Activated CD4-positive, alpha-beta T cell treated with anti-CD3 and anti-CD28 coated beads, Interleukin-2, Interleukin-4, amounts not matched to agents 100 ng/mL and 50 ng/mL, durations not matched to agents 16 hours and 8 hours (primary cell): ENCODE measurements at regions not wholly inside any gene's neighbourhood (a gene's known extent, or its start where the extent isn't known, plus 50 kb on each side); places are given as distances from the start of the nearest gene placed in this dataset.
"Not testable (repeated sequence)": the region's sequence is repeated elsewhere in the genome, so short reads cannot be mapped to it uniquely, and the experiment has no call there.

Experiments used
- DNase-seq: peaks from one replicate; pipeline ENCODE4 v3.0.0-alpha.2; 2020; ENCODE audit warnings: low spot score

GRCh38 chr22:48639896-48640748, 1187.6 kb downstream of the BRD1 start:
- no peak for DNase-seq

- no peak for DNase-seq
Measured at GRCh38 chr22:48639021-48639795, 1188.5 kb downstream of the BRD1 start.

DNA sequence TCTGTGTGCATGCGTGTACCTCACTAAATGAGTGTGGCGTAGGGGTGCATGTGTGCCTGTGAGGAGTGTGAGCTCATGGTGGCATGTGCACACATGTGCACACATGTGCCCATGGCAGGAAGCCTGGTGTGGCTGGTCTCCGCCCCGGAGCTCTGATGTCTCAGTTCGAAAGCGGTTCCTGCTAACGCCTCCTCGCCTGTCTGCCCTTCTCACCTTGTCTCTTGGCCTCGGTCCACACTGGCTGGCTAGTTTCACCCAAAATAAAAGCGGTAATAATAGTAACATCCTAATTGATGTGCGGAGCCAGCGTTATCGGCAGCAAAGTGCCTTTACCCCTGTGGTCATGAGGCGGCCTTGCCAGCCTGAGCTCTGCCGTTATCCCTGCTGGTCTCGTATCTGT, 1190.4 kb downstream of the BRD1 start:
- no peak for DNase-seq

DNA sequence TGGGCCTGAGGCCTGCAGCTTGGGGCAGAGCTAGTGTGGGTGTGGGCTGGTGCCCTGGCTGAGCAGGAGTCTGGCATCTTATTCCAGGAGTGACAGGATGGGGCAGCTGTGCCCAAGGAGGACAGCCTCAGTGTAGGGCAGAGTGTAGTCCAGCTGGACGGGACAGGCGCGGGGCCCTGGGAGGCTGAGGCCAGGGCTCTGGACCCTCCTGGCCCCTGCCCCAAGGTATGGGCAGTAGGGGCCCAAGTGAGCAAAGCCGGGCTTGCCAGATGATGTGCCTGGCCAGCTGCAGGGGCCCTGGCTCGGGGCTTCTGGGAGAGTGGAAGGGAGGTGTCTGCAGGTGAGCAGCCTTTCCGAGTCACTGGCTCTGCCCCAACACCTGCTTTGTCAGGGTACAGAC, 1190.9 kb downstream of the BRD1 start:
- DNase-seq, result no peak

DNA sequence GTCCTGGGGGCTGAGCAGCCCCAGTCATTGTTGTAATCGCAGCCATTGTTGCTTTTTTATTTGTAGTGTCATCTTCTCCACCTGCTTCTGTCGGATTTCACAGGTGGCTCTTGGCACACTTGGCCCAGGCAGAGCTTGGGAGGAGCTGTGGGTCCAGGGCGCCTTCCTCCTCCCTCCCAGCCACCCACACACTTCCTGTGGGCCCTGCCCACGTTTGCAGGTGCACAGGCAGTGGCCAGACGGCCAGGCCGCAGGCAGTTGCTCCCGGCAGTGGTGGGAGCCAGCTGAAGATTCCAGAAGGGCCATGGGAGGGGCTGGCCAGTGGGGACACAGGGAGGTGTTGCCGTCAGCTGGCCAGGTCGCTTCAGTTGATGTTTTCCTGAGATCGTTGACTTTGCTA, 1191.9 kb downstream of the BRD1 start:
- DNase-seq, result no peak

- DNase-seq, result no peak
Measured at GRCh38 chr22:48635031-48635430, 1192.6 kb downstream of the BRD1 start.

DNA sequence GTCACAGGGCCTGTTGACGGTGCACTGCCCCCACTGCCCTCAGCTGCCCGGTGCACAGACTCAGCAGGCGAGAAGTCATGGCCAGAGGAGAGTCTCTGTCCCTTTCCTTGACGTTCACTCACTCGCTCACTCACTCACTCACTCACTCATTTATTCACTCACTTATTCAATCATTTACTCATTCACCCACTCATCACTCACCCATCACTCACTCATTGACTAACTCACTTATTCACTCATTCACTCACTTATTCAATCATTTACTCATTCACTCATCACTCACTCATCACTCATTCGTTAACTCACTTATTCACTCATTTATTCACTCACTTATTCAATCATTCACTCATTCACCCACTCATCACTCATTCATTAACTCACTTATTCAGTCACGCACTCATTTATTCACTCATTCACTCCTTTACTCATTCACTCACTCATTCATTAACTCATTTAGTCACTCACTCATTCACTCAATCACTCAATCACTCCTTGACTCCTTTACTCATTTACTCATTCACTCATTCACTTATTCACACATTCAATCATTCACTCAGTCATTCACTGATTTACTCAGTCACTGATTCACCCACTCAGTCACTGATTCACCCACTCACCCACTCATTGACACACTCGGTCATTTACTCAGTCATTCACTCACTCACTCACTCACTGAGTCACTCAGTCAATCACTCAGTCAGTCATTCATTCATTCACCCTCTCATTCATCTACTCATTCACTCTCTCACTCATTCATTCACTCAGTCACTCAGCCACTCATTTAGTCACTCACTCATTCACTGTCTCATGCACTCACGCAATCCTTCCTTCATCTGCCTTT, 1193.5 kb downstream of the BRD1 start:
- DNase-seq, result no peak

DNA sequence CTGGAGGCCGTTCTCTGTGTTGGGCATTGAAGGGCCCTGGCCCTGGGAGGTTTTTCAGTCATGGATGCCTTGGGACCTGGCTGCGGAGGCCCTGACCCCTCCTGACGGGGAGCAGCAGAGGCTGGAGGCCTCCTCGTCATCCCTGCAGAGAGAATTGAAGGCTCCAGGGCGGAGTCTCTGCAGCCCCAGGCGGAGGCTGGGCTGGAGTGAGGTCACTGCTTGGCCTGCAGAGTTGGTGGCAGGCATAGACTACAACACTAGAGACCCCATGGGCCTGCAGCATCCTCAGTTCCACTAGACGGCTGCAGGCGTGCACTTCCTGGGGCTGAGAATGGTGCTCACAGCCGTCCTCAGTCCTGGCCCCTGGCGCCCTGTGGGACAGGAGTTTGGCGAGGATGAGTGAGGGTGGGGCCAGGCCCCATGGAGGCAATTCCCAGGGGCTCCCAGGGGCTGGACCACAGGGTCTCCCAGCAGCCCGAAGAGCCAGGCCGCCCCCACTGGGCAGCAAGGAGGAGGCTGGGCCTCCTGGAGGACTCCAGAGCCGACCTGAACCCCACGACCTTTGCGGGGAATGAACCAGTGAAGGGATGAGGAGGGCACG, 1194.9 kb downstream of the BRD1 start:
- no peak for DNase-seq

- no peak for DNase-seq
Measured at GRCh38 chr22:48631288-48631863, 1196.3 kb downstream of the BRD1 start.

- no peak for DNase-seq
Measured at GRCh38 chr22:48630848-48631247, 1196.8 kb downstream of the BRD1 start.

GRCh38 chr22:48630433-48630754, 1197.3 kb downstream of the BRD1 start:
- no peak for DNase-seq

DNA sequence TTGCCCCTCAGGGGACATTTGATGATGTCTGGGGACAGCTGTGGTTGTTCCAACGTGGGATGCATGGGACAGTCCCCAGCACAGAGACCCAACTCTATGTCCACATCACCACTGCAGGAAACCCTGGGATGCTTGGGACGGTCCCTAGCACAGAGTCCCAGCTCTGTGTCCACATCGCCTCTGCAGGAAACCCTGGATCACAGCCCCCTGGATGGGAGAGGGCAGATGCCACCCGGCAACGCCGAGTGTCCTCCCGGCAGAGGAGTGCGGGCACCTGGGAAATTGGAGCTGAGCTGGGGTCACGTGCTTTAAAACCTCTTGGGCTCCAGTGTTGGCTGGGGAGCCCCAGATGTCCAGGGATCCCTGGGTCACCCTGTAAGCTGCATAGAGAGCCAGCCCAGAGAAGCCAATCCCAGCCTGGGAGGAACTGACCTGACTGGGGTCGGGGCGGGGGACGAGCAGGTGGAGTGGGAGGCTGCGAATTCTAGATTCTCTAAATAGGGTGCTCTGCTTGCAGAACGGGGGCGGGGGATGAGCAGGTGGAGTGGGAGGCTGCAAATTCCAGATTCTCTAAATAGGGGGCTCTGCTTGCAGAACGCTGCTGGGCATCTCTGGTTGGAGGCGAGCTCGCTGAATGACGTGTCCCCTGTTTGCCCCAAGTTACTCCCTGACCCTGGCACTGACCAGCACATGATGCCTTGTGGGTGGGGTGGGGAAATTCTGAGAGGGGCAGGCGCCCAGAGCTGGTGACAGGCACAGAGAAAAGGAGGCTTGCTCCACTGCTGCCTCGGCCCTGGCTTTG, 1197.8 kb downstream of the BRD1 start:
- DNase-seq, result no peak

GRCh38 chr22:48628891-48629543, 1198.7 kb downstream of the BRD1 start:
- no peak for DNase-seq

GRCh38 chr22:48627966-48628365, 1199.7 kb downstream of the BRD1 start:
- DNase-seq, result no peak

DNA sequence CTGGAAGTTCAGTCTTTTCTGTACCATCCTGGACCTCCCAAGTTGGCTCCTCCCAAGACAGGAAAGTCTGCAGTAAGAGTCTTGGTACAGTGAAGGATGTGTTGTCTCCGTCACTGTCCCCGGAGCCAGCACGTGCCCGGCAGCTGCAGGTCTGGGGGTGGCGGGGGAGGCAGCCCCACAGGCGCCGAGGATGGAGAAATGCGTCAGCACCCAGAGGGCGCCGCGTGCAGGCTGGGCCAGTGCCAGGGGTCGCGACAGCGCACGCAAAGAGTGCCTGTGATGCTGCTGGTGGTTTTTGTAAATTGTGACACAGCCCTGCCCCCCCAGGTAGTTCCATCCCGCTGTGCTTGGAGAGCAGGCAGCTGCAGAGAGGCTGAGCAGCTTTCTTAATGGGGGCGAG, 1200.5 kb downstream of the BRD1 start:
- no peak for DNase-seq

GRCh38 chr22:48624401-48624800, 1203.3 kb downstream of the BRD1 start:
- no peak for DNase-seq

GRCh38 chr22:48622891-48623545, 1204.7 kb downstream of the BRD1 start:
- DNase-seq, result no peak

DNA sequence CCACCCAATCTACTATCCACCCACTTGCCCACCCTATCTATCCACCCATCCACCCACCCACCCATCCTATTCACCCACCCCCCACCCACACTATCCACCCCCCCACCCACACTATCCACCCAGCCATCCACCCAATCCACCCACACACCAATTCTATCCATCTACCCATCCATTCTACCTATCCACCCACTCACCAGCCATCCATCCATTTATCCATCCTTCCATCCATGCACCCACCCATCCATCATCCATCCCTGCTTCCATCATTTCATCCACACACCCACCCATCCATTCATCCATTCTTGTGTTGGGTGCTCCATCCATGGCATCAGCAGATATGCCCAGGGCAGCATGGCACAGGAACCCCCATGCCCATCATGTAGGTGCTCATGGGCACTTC, 1206.6 kb downstream of the BRD1 start:
- no peak for DNase-seq

GRCh38 chr22:48620460-48620859, 1207.2 kb downstream of the BRD1 start:
- DNase-seq, result not testable (repeated sequence)

DNA sequence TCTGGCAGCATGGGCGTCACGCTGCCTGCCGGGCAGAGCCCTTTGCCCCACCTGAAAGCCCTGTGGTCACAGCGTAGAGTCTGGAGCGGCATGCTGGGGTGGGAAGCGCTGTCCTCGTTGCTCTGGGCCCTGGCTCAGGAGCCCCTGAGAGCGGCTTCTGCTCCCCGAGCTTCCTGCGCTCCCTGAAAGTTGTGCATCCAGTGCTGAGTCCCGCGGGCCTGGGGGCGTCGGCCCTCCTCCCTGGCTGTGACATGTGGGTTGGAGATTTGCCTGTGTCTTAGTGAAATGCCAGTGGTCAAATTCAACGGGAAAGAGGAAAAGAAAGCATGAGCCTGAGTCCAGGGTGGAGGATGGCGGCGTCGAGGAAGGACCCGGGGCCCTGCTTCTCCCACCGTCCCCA, 1208.0 kb downstream of the BRD1 start:
- no peak for DNase-seq
